ENCODE measurements at regions not wholly inside any gene's neighbourhood (a gene's known extent, or its start where the extent isn't known, plus 50 kb on each side); places are given as distances from the start of the nearest gene placed in this dataset.

DNA sequence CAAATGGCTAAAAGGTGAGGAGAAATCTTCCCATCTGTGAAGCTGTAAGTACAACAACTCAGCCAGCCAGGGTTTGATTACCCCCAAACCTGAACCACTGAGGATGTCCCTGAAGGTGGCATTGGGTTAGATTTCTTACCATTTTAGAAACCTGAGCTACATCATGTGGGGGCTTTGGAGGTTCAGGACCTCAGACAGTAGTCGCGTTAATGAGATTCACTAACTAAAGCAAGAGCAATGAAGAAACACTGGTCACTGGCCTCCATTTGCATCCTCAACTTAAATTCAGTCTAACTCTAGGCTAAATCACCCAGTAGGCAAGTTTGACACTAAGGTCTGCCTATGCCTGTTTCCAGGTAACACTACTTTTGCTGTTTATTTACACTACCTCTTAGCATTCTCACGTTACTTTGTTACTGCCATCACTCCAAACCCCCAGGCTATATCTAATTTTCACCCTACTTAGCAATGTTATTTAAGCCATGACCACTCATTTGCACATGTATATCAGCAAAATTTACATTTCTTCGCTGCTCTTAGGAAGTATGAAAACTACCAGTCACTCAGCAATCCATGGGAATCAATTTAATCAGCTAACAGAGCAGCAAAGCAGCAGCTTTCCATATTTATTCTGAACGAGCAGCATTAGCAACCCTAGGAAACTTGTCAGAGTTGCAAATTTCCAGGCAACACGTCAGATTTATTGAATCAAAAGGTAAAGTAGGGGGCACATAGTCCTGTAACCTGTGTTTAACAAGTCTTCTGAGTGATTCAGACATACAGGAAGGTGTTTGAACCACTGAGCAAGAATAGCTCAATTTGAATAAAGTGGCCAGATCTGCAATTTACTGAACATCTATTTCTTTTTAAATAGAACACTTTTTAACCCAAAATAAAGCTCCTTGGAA is 788.4 kb upstream of the SORCS1 start:
- TF ChIP-seq, protein P1, sequence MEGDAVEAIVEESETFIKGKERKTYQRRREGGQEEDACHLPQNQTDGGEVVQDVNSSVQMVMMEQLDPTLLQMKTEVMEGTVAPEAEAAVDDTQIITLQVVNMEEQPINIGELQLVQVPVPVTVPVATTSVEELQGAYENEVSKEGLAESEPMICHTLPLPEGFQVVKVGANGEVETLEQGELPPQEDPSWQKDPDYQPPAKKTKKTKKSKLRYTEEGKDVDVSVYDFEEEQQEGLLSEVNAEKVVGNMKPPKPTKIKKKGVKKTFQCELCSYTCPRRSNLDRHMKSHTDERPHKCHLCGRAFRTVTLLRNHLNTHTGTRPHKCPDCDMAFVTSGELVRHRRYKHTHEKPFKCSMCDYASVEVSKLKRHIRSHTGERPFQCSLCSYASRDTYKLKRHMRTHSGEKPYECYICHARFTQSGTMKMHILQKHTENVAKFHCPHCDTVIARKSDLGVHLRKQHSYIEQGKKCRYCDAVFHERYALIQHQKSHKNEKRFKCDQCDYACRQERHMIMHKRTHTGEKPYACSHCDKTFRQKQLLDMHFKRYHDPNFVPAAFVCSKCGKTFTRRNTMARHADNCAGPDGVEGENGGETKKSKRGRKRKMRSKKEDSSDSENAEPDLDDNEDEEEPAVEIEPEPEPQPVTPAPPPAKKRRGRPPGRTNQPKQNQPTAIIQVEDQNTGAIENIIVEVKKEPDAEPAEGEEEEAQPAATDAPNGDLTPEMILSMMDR (IDR thresholded peaks at IDR 0.05; ENCODE audit: control extremely low read depth in 1 of 3, insufficient read depth in 1 of 3, low read depth in 1 of 3, low read length in 3 of 3), result no peak
- TF ChIP-seq EP300 (IDR thresholded peaks at IDR 0.05; ENCODE audit: borderline replicate concordance in 1 of 2, low read depth in 2 of 2, low read length in 2 of 2) (no peak), POLR2A (IDR thresholded peaks at IDR 0.05; ENCODE audit: control extremely low read depth in 1 of 2, low read depth in 2 of 2, low read length in 2 of 2) (no peak), RFX5 (IDR thresholded peaks at IDR 0.05; ENCODE audit: borderline replicate concordance, low read depth, low read length) (no peak)
